HepG2 (cell line): ENCODE measurements at regions not wholly inside any gene's neighbourhood (a gene's known extent, or its start where the extent isn't known, plus 50 kb on each side); places are given as distances from the start of the nearest gene placed in this dataset.

Source experiments
- ATAC-seq: fragments of 200-7000 bp; cut with Tn5 transposase; 3 replicates; pipeline ENCODE4 v1.9.1; 2020; ENCODE audit warnings: mild to moderate bottlenecking, moderate library complexity
- BruUV-seq: library from RNA; stranded (reverse); fragments of 400-500 nt; replicated peaks from 2 replicates; lab custom pipeline; 2021; lab: Mats Ljungman, UMichigan
- CTCF ChIA-PET: fragments of 300-600 bp; formaldehyde crosslinking; extraction: SDS; loops from one replicate; lab custom pipeline; 2021; ENCODE audit warnings: low total read pairs, inconsistent platforms, low intra/inter-chr PET ratio; lab: Yijun Ruan, JAX
- POLR2A ChIA-PET: fragments of 350-600 bp; sonication (Branson Sonifier 250); formaldehyde crosslinking; loops from one replicate; lab custom pipeline; 2020; ENCODE audit warnings: antibody characterized with exemption, inconsistent platforms; lab: Yijun Ruan, JAX
- DNase-seq: peaks from one replicate; pipeline ENCODE4 v3.0.0-alpha.2; 2015; ENCODE audit warnings: low spot score
- FAIRE-seq: peaks from 3 replicates; lab custom pipeline; 2011; peaks lifted over from hg19 to GRCh38; lab: Jason Lieb, UNC
- H2AFZ ChIP-seq: one replicate; pipeline ENCODE4 v1.6.1; 2011; ENCODE audit warnings: low read length, inconsistent platforms
- H3K27ac ChIP-seq: fragments of 300-600 bp; 3 replicates; pipeline ENCODE4 v1.8.0; 2011; ENCODE audit warnings: mixed run types, mild to moderate bottlenecking, mixed read lengths, low read length, inconsistent platforms; ENCODE audit not compliant: insufficient read depth; ENCODE audit errors: extremely low read length
- H3K27me3 ChIP-seq, 2 experiments: fragments of 200-600 bp in 1 of 2; 2 replicates in 1 of 2; 3 replicates in 1 of 2; pipeline versions ENCODE4 v1.6.0 to v1.8.0; 2011; ENCODE audit warnings: low read length in 2 of 2, mild to moderate bottlenecking in 2 of 2, moderate library complexity in 2 of 2, inconsistent platforms in 1 of 2; ENCODE audit not compliant: insufficient read depth in 2 of 2, control insufficient read depth in 1 of 2
- H3K36me3 ChIP-seq, 2 experiments: fragments of 200-600 bp in 1 of 2; replicated peaks in 1 of 2; 2 replicates in 1 of 2; 3 replicates in 1 of 2; pipeline versions ENCODE4 v1.5.1 to v1.8.0; 2011; ENCODE audit warnings: low read length in 2 of 2, inconsistent platforms in 1 of 2; ENCODE audit not compliant: insufficient read depth in 2 of 2, control insufficient read depth in 1 of 2
- H3K4me1 ChIP-seq: 2 replicates; pipeline ENCODE4 v1.5.1; 2012; ENCODE audit warnings: low read length, inconsistent platforms; ENCODE audit not compliant: insufficient read depth
- H3K4me2 ChIP-seq: 2 replicates; pipeline ENCODE4 v1.6.0; 2011; ENCODE audit warnings: low read depth, low read length, inconsistent platforms
- H3K4me3 ChIP-seq, 3 experiments: fragments of 200-600 bp in 1 of 3; sonication (generic), shearing (Covaris generic) in 1 of 3; replicated peaks in 1 of 3; 2 replicates each; pipeline ENCODE4 v1.5.1; 2011 to 2016; ENCODE audit warnings: low read length in 3 of 3, inconsistent platforms in 2 of 3, low read depth in 2 of 3, mild to moderate bottlenecking in 2 of 3, control low read depth in 1 of 3, mixed read lengths in 1 of 3; ENCODE audit not compliant: insufficient read depth in 1 of 3
- H3K79me2 ChIP-seq: one replicate; pipeline ENCODE4 v1.6.1; 2011; ENCODE audit warnings: low read length, inconsistent platforms; ENCODE audit not compliant: insufficient read depth
- H3K9ac ChIP-seq: 2 replicates; pipeline ENCODE4 v1.6.0; 2011; ENCODE audit warnings: mild to moderate bottlenecking, low read depth, low read length, inconsistent platforms; ENCODE audit not compliant: insufficient read depth
- H3K9me3 ChIP-seq: 2 replicates; pipeline ENCODE4 v1.5.1; 2012; ENCODE audit warnings: mild to moderate bottlenecking, low read length
- H4K20me1 ChIP-seq: 2 replicates; pipeline ENCODE4 v1.6.0; 2011; ENCODE audit warnings: inconsistent platforms, mild to moderate bottlenecking, low read length, moderate library complexity; ENCODE audit not compliant: insufficient read depth
- FOXC1 ChIP-seq: sonication (generic); formaldehyde crosslinking; IDR thresholded peaks from 2 replicates; pipeline ENCODE4 v1.8.0; 2022; ENCODE audit warnings: mild to moderate bottlenecking, missing genetic modification reagents, borderline replicate concordance
- GLI4 ChIP-seq: sonication (generic); formaldehyde crosslinking; IDR thresholded peaks from 2 replicates; pipeline ENCODE4 v1.5.1; 2020; ENCODE audit warnings: missing genetic modification reagents, mild to moderate bottlenecking, moderate library complexity, borderline replicate concordance
- KLF13 ChIP-seq: sonication (generic); formaldehyde crosslinking; IDR thresholded peaks from 2 replicates; pipeline ENCODE4 v1.4.0; 2020; ENCODE audit warnings: mild to moderate bottlenecking, missing genetic modification reagents
- NBN ChIP-seq: fragments of 450-650 bp; conservative IDR thresholded peaks from 2 replicates; pipeline ENCODE4 v1.6.1; 2017
- RBFOX2 ChIP-seq: fragments of 200-400 bp; formaldehyde crosslinking; IDR thresholded peaks from 2 replicates; pipeline ENCODE4 v1.6.1; 2017; ENCODE audit warnings: low read depth, mild to moderate bottlenecking, low read length
- TIGD3 ChIP-seq: sonication (generic); formaldehyde crosslinking; IDR thresholded peaks from 2 replicates; pipeline ENCODE4 v1.5.1; 2020; ENCODE audit warnings: mild to moderate bottlenecking, missing genetic modification reagents, borderline replicate concordance
- ZFP36L1 ChIP-seq: sonication (generic); formaldehyde crosslinking; IDR thresholded peaks from 2 replicates; pipeline ENCODE4 v1.8.0; 2022; ENCODE audit warnings: mild to moderate bottlenecking, missing genetic modification reagents, moderate library complexity
- ZNF773 ChIP-seq: sonication (generic); formaldehyde crosslinking; IDR thresholded peaks from 2 replicates; pipeline ENCODE4 v1.4.0; 2020; ENCODE audit warnings: missing genetic modification reagents, borderline replicate concordance
- WGBS: methylation state at CpG from one replicate; pipeline ENCODE4 v1.1.6; 2017; ENCODE audit warnings: low lambda C conversion rate; 5-methylcytosine and 5-hydroxymethylcytosine counted together
- in situ Hi-C: cut with HindIII; loops from 2 replicates; pipeline ENCODE4 v1.10.0; 2017; ENCODE audit warnings: low pct_unique_long_range_greater_than_20kb; ENCODE audit not compliant: extremely low pct_ligation_motif_present
- intact Hi-C: fragments of 100-400 bp; cut with micrococcal nuclease; formaldehyde crosslinking; loops from one replicate; pipeline ENCODE4 v1.10.0; 2022; ENCODE audit not compliant: unreplicated experiment

- no peak for TF ChIP-seq KLF13 (CRISPR knock-in tag)
- TF ChIP-seq NBN = no peak
- TF ChIP-seq, all 625 proteins: peak for 0
Observed at GRCh38 chr18:75121266-75121665, 87.7 kb downstream of the PTGR3 start (continued).

- Histone ChIP-seq H3K4me1 (no peaks in the 10 kb centered on the region), H3K27ac (no peak overlapping the region), H3K4me3 (no peak overlapping the region), H2AFZ (no peak overlapping the region), H3K79me2 (no peaks in the 10 kb centered on the region), H3K9me3 (no peaks in the 10 kb centered on the region), H3K36me3 (no peaks in the 10 kb centered on the region), H4K20me1 (no peaks in the 10 kb centered on the region), H3K4me2 (no peak overlapping the region), H3K27me3 (peaks cover 1 to 45% of the 10 kb centered on the region in 2 experiments; a peak in 2 of 5 replicates), H3K9ac (no peak overlapping the region)
- no TSS peak for BruUV-seq
- ATAC-seq (no peak), FAIRE-seq (no peak), DNase-seq (no peak)
- WGBS = 77% methylated on average over 13 of the region's 13 CpGs
- TF ChIP-seq ZNF773 (CRISPR knock-in tag) = no peak
- no peak for TF ChIP-seq ZFP36L1 (CRISPR knock-in tag)
- no peak for TF ChIP-seq GLI4
- TF ChIP-seq FOXC1 (CRISPR knock-in tag) = no peak
- TF ChIP-seq TIGD3 (CRISPR knock-in tag) = no peak
- no peak for TF ChIP-seq RBFOX2
- ChIA-PET CTCF (no interaction called here), POLR2A (no interaction called here)
- in situ Hi-C loops = no loop called here
- intact Hi-C loops = no loop called here
Observed at GRCh38 chr18:75120521-75120920, 88.4 kb downstream of the PTGR3 start.
